ENCODE measurements at regions not wholly inside any gene's neighbourhood (a gene's known extent, or its start where the extent isn't known, plus 50 kb on each side); places are given as distances from the start of the nearest gene placed in this dataset.

GRCh38 chr5:67904366-67904765, 311.2 kb upstream of the PIK3R1 start:
- TF ChIP-seq EZH2 (IDR thresholded peaks at IDR 0.05) = no peak
- TF ChIP-seq REST (IDR thresholded peaks at IDR 0.05; ENCODE audit: low read depth) = no peak
- no peak for TF ChIP-seq CTCF (IDR thresholded peaks at IDR 0.05 in 2 of 3, conservative IDR thresholded peaks at IDR 0.05 in 1 of 3; ENCODE audit: borderline replicate concordance in 1 of 3, insufficient read depth in 1 of 3, low read depth in 2 of 3, low read length in 2 of 3)
- no peak for TF ChIP-seq JUND (IDR thresholded peaks at IDR 0.05)
- TF ChIP-seq SIN3A (IDR thresholded peaks at IDR 0.05; ENCODE audit: low read depth) = no peak
- TF ChIP-seq POLR2A (IDR thresholded peaks at IDR 0.05; ENCODE audit: borderline replicate concordance, extremely low read depth, insufficient read depth, insufficient read length) = no peak
- no peak for TF ChIP-seq TCF7L2 (IDR thresholded peaks at IDR 0.05; ENCODE audit: borderline replicate concordance, extremely low read depth, insufficient read depth, insufficient read length)
- TF ChIP-seq ZBTB33 (IDR thresholded peaks at IDR 0.05; ENCODE audit: extremely low read depth, insufficient replicate concordance, low read length) = no peak
- TF ChIP-seq YY1 (IDR thresholded peaks at IDR 0.05; ENCODE audit: extremely low read depth, insufficient replicate concordance, low read depth, low read length) = no peak
